ENCODE measurements at regions not wholly inside any gene's neighbourhood (a gene's known extent, or its start where the extent isn't known, plus 50 kb on each side); places are given as distances from the start of the nearest gene placed in this dataset.

GRCh38 chr1:48057249-48057648 lies 60.1 kb upstream of the TRABD2B start:
- no peak for TF ChIP-seq CTCF (IDR thresholded peaks at IDR 0.05; ENCODE audit: low read length, missing control alignments)
- H3K4me3 ChIP-seq (replicated peaks; ENCODE audit: low read depth, low read length) = no peak overlapping the region
- DNase-seq (ENCODE audit: low read depth) = no peak

GRCh38 chr1:48055876-48056764 lies 58.9 kb upstream of the TRABD2B start:
- no peak for TF ChIP-seq CTCF (IDR thresholded peaks at IDR 0.05; ENCODE audit: low read length, missing control alignments)
- no peak overlapping the region for H3K4me3 ChIP-seq (replicated peaks; ENCODE audit: low read depth, low read length)
- no peak for DNase-seq (ENCODE audit: low read depth)

- TF ChIP-seq CTCF (IDR thresholded peaks at IDR 0.05; ENCODE audit: low read length, missing control alignments) = no peak
- no peak overlapping the region for H3K4me3 ChIP-seq (replicated peaks; ENCODE audit: low read depth, low read length)
- no peak for DNase-seq (ENCODE audit: low read depth)
Observed at GRCh38 chr1:48054232-48054631, 57.0 kb upstream of the TRABD2B start.

GRCh38 chr1:48052923-48053291 lies 55.7 kb upstream of the TRABD2B start:
- DNase-seq (ENCODE audit: low read depth) = no peak
- TF ChIP-seq CTCF (IDR thresholded peaks at IDR 0.05; ENCODE audit: low read length, missing control alignments) = no peak
- H3K4me3 ChIP-seq (replicated peaks; ENCODE audit: low read depth, low read length) = no peak overlapping the region

GRCh38 chr1:48051466-48052126 lies 54.4 kb upstream of the TRABD2B start:
- TF ChIP-seq CTCF (IDR thresholded peaks at IDR 0.05; ENCODE audit: low read length, missing control alignments) = no peak
- no peak overlapping the region for H3K4me3 ChIP-seq (replicated peaks; ENCODE audit: low read depth, low read length)
- no peak for DNase-seq (ENCODE audit: low read depth)

- TF ChIP-seq CTCF (IDR thresholded peaks at IDR 0.05; ENCODE audit: low read length, missing control alignments) = no peak
- no peak for DNase-seq (ENCODE audit: low read depth)
Observed at GRCh38 chr1:48049823-48050535, 52.8 kb upstream of the TRABD2B start.

More at GRCh38 chr1:48049823-48050535, 52.8 kb upstream of the TRABD2B start:
- no peak overlapping the region for H3K4me3 ChIP-seq (replicated peaks; ENCODE audit: low read depth, low read length)

Measured in fibroblast of pulmonary artery (primary cell).